HG03064 (cell line): ENCODE measurements at regions not wholly inside any gene's neighbourhood (a gene's known extent, or its start where the extent isn't known, plus 50 kb on each side); places are given as distances from the start of the nearest gene placed in this dataset.
"Not testable (repeated sequence)": the region's sequence is repeated elsewhere in the genome, so short reads cannot be mapped to it uniquely, and the experiment has no call there.

Experiments
- ATAC-seq: cut with Tn5 transposase; IDR thresholded peaks from one replicate; pipeline ENCODE4 v1.9.1; 2021; ENCODE audit warnings: low read depth; ENCODE audit not compliant: unreplicated experiment

DNA sequence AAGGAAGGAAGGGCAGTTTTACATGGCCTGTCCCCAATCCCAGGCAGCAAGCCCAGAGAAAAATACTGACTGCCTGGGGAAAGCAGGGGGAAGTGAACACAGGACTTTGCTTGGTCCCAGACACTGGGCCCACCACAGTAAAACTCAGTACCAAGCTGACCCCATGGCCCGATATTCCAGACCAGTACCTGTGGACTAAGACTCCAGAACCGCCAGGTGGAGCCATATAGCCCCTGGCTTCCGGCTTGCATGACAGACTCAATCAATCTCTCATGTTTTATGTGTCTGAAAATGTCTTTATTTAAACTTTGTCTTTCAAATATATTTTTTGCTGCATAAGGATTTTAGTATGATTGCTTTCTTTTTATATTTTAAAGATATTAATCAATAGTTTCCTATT is 767.9 kb upstream of the SLITRK6 start:
- ATAC-seq = no peak

DNA sequence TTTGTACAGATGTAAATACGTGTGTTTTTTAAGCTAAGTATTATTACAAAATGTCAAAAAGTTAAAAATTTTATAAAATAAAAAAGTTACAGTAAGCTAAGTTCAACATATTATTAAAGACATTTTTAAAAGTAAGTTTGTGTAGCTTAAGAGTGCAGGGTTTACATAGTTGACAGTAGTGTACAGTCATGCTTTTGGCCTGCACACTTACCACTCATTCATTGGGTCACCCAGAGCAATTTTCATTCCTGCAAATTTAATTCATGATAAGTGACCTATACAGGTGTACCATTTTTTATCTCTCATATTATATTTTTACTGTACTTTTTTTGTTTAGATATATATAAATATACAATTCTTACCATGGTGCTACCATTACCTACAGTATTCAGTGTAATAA is 769.9 kb upstream of the SLITRK6 start:
- ATAC-seq = no peak

DNA sequence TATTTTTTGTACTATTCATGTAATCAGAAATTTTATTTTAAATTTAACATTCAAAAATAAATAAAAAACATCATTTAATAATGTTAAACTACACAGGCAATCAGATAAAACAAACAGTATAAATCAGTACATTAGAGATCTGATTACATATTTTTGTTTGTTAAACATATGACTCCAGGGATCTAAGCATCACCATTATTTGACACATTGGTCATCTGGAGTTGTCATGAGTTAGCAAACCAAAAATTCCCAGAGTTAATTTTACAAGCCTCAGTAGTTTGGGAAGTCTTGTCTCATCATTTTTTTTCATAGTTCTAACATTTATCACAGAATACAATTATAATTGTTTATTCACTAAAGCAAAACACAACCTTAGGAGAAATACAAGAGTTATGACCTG is 770.8 kb upstream of the SLITRK6 start:
- no peak for ATAC-seq

DNA sequence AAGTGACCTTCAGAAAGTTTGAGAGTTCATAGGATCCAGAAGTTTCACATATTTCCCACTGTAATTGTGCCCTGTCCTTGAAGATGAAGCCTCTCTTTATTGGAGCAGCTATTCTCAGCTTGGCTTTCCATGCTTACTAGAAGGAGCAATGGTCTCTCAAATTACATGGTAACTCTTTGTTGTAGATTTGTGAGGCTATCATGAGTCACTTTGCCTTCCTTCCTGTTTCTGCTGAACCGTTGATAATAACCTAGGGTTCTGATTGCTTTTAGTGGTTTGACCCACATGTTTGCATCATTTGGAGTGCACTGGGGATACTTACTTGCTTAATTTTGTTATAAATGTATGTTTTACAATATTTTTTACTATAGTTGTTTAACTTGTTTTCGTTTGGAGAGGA is 772.9 kb upstream of the SLITRK6 start:
- ATAC-seq = no peak

DNA sequence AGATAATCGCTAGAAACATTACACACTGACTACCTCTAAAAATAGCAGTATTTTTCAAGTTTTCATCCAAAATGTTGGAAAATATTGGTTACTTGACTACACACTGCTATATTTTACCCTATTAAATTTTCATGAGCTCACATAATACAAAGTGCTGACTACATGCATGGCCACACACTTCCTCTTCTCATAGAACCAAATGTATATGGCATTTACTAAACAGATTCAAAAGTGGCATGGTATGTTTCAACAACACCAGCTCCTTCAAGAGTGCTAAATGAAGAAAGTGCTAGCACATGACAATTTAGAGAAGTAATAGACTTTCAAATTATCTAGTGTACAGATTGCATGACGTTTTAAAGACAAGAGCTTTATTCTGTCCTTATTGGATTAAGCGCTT is 780.4 kb upstream of the SLITRK6 start:
- no peak for ATAC-seq

DNA sequence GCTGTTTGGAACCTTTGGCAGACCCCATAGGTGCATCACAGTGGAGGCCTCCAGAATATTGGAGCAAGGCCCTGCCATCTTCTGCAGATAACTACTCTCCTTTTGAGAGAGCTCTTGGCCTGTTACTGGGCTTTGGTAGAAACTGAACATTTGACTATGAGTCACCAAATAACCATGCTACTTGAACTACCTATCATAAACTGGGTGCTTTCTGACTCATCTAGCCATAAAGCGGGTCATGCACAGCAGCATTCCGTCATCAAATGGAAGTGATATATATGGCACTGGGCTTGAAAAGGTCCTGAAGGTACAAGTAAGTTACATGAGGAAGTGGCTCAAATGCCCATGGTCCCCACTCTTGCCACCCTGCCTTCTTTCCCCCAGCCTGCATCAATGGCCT is 782.5 kb upstream of the SLITRK6 start:
- ATAC-seq = no peak

DNA sequence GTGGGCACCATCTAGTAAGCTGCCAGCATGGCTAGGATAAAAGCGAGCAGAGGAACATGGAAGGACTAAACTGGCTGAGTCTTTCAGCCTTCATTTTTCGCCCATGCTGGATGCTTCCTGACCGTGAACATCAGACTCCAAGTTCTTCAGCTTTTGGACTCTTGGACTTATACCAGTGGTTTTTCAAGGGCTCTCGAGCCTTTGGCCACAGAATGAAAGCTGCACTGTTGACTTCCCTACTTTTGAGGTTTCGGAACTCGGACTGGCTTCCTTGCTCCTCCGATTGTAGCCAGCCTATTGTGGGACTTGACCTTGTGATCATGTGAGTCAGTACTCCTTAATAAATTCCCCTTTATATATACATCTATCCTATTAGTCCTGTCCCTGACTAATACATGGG is 785.1 kb upstream of the SLITRK6 start:
- no peak for ATAC-seq

DNA sequence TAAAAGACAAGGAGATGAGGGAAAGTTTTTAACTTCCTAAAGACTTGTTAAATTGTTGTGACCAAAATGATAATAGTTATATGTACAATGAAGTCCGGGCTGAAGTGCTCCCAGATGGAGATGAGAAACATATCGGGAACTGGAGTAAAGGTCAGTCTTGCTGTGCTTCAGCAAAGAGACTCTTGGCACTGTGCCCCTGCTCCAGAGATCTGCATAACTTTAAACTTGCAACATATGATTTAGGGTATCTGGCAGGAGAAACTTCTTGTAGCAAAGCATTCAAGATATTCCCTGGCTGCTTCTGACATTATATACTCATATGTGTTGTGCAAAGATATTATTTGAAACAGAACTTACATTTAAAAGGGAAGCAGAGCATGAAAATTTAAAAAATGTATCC is 786.6 kb upstream of the SLITRK6 start:
- ATAC-seq = no peak

DNA sequence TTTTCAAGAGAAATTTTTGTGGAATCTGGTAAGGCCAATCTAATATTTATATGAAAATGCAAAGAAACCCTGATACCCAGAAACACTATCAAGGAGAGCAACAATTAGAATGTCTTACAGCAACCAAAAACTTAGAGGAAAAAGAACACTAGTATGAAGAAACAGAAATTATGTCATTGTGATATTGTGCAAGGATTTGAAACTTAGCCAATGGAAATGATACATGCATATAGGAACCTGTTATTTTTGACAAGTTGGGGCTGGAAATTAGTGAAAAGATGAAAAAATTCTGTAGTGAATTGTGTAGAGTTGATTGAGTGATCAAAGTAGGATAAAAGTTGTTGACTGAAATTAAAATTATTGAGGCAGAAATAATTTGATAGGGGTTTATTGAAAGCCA is 792.6 kb upstream of the SLITRK6 start:
- no peak for ATAC-seq

DNA sequence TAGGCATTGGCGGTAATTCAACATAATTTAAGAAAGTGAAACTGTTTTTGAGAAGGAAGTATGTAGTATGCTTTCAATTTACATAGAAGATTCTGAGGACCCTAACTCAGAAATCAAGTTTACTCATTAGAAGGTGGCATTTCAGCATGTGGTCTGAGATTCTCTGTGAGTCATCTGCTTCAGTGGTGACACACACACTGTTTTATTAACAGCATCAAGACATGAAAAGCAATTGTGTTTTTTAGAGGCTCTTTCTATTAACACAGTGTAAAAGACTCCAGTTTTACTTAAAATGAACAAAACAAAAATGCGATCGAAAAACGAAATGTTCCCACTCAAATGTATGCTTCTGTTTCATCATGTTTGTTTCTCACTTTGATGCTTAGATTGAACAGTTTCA is 802.1 kb upstream of the SLITRK6 start:
- no peak for ATAC-seq

DNA sequence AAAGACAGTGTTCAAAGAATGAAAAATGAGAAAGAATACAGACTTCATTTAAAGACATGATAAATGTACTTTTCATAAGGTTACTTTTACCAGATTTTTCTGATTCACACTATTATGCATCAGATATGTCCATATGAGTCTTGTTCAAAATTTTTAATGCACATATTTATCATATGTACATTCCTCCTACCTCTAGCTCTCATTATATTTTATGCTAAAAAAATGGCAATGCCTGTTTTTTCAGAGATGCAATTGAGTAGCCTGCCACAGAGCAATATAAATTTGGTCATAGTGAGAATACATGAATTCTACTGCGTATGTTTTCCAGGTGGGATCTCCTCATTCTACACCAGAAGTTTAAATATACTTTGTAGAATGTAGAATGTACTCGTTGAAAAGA is 807.0 kb upstream of the SLITRK6 start:
- no peak for ATAC-seq

DNA sequence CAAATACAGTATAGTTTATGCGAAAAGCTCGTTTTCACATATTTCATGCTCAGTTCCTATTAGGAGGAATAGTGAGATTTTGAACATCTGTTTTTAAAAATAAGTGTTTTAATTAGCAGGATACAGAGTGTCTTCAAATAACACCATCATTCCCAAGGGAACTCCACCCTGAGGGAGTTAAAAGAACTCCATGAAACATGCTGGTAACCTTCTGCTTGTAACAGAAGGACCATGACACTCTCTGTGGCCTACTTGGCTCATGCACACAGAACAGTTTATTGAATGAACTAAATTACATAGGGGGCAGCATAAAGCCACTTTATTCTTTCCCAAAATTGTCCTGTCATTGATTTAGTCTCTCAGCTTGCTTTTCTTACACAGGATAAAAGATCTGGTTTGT is 809.5 kb upstream of the SLITRK6 start:
- no peak for ATAC-seq

DNA sequence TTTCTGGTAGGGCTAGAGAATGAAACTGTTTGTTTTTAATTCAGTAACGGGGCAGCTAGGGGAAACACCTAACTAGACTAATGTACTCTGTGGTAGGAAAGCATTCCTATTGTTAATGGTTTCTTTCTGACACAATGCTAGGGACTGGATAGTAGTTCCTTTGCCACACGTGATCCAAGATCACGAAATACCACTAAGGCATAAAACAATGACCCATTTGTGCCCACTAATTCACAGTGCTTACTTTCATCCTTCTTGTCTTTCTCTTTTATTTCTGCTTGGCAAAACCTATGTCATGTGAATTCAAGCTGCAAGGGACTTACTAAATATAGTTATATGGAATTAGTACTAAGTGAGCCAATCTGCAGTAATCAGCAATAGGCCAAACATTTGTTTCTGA is 834.1 kb upstream of the SLITRK6 start:
- ATAC-seq = no peak

DNA sequence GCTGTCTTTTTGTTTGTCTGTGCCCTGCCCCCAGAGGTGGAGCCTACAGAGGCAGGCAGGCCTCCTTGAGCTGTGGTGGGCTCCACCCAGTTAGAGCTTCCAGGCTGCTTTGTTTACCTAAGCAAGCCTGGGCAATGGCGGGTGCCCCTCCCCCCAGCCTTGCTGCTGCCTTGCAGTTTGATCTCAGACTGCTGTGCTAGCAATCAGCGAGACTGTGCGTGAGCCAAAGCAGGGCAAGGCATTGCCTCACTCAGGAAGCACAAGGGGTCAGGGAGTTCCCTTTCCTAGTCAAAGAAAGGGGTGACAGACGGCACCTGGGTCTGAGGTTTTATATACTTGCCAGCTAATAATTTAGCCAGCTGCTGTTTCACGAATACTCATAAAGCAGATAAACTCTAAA is 852.0 kb upstream of the SLITRK6 start:
- ATAC-seq = not testable (repeated sequence)

DNA sequence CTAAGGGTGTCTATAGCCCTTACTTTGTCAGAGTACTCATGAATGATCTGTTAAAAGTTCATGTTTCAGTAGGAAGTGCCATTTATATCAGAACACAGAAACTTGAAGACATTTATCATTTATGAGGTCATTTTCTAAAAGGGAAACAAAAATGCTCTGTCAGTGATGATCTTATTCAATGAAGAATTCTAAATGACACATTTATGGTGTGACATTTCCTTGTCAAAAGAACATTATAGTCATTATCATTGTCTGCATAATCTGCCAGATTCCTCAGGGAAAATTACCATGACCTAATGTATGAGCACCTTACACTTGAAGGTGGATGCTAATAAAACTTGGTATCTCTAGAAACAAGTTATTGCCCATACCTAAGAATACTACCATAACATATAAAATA is 853.8 kb upstream of the SLITRK6 start:
- ATAC-seq = no peak

DNA sequence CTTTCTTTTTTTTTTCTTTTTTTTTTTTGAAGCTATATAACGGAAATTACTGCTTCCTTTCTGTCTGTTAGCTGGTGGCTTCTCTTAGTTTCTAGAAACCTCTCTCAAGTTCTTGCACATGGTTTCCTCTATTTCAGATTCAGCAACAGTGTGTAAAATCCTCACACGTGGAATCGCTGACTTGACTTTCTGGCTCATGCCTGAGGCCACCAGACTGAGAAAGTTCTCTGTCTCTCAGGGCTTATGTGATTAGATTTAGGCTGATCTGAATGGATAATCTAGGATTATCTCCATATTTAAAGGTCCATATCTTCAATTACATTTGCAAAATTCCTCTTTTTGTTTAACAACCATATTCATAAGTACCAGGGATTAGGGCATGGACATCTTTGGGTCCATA is 856.3 kb upstream of the SLITRK6 start:
- ATAC-seq = no peak

DNA sequence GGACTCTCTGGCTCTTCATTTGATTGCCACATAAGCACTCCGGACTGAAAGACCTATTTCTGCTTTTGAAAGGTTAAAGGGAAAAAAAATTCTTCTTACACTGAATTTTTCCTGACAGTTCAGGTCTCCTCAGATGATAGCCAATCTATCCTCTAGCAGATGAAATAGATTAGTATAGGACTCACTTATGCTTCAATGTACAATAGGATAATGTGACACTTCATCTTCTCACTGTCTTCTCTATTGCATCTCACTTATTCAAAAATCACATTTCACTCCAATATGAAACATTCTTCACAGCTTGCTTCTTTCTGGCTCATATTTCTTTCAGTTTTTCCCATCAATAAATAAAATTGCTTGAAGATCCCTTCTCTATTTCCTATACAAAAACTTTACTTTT is 860.9 kb upstream of the SLITRK6 start:
- ATAC-seq = no peak

DNA sequence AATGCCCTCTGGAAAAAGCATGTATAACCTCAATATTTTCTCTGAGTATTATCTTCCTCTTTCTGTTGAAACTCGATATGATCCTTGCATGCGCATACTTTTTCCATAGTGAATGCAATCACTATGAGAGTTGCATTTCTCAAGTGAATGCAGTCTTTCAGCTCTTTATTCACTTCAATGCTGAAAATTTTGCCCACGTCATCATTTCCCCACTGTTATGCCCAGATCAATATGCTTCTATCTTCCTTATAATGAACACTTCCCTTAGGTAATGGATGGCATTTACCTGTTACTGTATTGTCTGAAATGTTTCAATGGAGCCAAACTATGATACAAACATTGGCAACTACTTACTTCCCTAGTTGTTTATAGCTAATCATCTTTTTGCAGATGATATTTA is 866.6 kb upstream of the SLITRK6 start:
- no peak for ATAC-seq

DNA sequence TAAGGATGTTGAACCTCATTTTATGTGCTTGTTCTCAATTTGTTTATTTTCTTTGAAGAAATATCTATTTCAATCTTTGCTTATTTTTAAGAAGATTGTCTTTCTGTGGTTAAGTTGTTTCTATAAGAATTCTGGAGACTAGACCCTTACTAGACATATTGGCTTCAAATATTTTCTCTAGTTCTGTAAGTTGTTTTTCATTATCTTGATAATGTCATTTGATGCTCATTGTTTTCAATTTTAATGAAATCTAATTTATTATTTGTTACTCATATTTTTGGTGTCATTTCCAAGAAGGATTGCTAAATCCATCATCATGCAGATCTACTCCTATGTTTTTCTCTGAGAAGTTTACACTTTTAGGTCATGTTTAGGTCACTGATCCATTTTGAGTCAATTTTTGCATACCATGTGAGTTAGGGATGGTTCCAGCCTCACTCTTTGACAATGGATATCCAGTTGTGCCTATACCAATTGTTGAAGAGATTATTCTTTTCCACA is 874.8 kb upstream of the SLITRK6 start:
- no peak for ATAC-seq

DNA sequence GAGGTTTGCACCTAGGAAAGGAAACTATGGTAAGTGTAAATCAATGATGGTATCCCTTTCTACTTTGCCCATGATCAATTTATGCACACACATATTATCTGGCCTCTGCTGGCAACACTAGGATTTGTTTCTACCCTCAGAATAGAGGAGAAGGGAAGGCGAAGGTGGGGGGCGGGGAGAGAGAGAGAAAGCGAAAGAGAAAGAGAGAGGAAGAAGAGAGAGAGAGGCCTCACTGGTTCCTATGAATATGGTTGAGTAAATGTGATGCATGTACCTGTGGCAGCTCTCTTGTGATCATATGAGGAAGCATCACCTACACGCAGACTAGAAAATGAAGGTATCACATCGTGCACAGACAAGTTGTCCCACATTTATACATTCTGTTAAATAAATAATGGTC is 882.0 kb upstream of the SLITRK6 start:
- ATAC-seq = no peak

DNA sequence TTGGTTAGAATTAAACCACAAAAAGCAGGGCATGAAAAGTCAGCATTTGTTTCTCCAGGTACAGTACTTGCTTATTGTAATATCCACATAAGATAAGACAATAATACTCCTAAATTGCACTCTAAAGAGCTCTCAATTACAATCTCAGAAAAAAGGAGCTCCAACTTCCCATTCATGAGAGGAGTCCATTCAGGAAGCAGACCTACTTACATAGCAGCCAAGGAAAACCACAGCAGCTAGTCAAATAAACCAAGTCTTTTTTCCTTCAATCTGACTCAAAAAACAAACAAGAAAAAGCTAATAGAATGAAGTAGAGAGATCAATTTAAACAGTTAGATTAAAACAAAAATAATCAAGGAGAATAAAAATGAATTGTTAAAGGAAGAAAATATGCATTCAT is 885.2 kb upstream of the SLITRK6 start:
- no peak for ATAC-seq

DNA sequence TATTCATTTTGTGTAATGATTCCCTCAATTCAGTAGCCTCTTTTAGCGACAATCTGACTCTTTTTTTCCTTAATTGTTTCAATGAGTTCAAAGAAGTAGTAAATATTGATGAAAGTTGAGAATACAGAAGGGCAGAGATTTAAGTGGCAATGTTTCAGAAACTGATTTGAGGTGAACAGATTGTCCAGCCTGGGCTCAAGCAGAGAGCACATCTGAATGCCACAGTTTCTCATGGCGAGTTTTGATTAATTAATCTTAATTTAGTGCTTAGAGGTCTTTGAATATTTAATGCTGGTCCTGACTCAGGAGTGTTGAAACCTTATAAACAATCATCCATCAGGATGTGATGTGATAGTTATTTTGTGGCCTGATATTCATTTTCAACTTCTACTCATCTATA is 890.7 kb upstream of the SLITRK6 start:
- no peak for ATAC-seq

DNA sequence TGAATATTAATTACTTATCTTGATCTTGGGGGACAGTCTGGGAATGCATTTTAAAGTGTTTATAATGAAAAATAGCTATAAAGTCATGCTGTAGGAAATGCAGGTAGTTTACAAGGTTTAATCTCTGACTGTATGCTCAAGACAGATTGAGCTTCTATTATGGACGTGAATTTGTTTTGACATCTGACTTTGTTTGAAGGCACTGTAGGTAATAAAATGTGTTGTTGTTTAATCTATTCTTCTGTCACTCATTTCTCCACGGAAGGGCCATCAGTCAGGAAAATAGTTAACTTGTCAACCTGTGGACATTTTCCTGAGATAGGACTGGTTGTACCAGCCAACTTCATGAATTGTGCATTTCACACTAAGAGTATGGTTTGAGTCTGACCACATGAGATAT is 893.1 kb upstream of the SLITRK6 start:
- ATAC-seq = no peak

DNA sequence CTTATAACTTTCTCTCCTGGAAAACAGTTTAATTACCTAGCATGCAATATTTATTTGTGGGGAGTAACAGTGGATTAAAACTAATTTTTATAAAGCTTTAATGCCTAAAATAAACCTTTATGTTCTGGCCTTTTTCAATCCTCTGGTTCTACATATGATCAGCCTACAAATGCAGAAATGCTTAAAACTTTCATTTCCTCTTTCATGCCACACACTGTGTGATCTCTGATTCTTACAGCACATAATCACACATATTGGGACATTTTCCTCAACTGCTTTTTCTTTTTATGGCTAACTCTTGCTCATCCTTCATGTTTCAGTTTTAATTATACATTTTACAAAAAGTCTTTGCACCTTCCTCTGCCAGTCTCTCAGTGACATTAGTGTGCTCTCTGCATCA is 910.8 kb upstream of the SLITRK6 start:
- no peak for ATAC-seq
